ENCODE measurements at regions not wholly inside any gene's neighbourhood (a gene's known extent, or its start where the extent isn't known, plus 50 kb on each side); places are given as distances from the start of the nearest gene placed in this dataset.

GRCh38 chr3:177345049-177345972 lies 148.0 kb upstream of the TBL1XR1 start:
- no peak for TF ChIP-seq CTCF (IDR thresholded peaks at IDR 0.05)
- Histone ChIP-seq H3K27ac (peak overlapping the region; percentile 82), H3K36me3 (no peaks in the 10 kb centered on the region), H3K27me3 (no peaks in the 10 kb centered on the region), H3K9me3 (no peaks in the 10 kb centered on the region), H3K4me1 (ENCODE audit: control insufficient read depth in 1 of 2, insufficient read depth in 1 of 2, low read depth in 1 of 2, low read length in 1 of 2) (peaks cover 25 to 34% of the 10 kb centered on the region in 2 experiments), H3K4me3 (ENCODE audit: low read depth in 1 of 2, low read length in 1 of 2) (peak overlapping the region in 1 of 2 experiments; percentile 33)

- Histone ChIP-seq H3K27me3 (no peaks in the 10 kb centered on the region), H3K27ac (peak overlapping the region; percentile 82), H3K4me3 (ENCODE audit: low read depth in 1 of 2, low read length in 1 of 2) (no peak overlapping the region), H3K4me1 (ENCODE audit: control insufficient read depth in 1 of 2, insufficient read depth in 1 of 2, low read depth in 1 of 2, low read length in 1 of 2) (peaks cover 22 to 31% of the 10 kb centered on the region in 2 experiments), H3K36me3 (no peaks in the 10 kb centered on the region), H3K9me3 (no peaks in the 10 kb centered on the region)
- no peak for TF ChIP-seq CTCF (IDR thresholded peaks at IDR 0.05)
Measured at GRCh38 chr3:177345973-177346503, 148.8 kb upstream of the TBL1XR1 start.

- H3K4me1 ChIP-seq (ENCODE audit: control insufficient read depth in 1 of 2, insufficient read depth in 1 of 2, low read depth in 1 of 2, low read length in 1 of 2) = peaks cover 22 to 31% of the 10 kb centered on the region in 2 experiments
- no peaks in the 10 kb centered on the region for H3K27me3 ChIP-seq
- no peaks in the 10 kb centered on the region for H3K9me3 ChIP-seq
- H3K4me3 ChIP-seq (ENCODE audit: low read depth in 1 of 2, low read length in 1 of 2) = no peak overlapping the region
- TF ChIP-seq CTCF (IDR thresholded peaks at IDR 0.05) = no peak
- no peak overlapping the region for H3K27ac ChIP-seq
- H3K36me3 ChIP-seq = no peaks in the 10 kb centered on the region
Measured at GRCh38 chr3:177346878-177347277, 149.6 kb upstream of the TBL1XR1 start.

GRCh38 chr3:177347611-177348010 lies 150.3 kb upstream of the TBL1XR1 start:
- Histone ChIP-seq H3K27me3 (no peaks in the 10 kb centered on the region), H3K27ac (no peak overlapping the region), H3K4me1 (ENCODE audit: control insufficient read depth in 1 of 2, insufficient read depth in 1 of 2, low read depth in 1 of 2, low read length in 1 of 2) (peaks cover 23 to 24% of the 10 kb centered on the region in 2 experiments), H3K36me3 (no peaks in the 10 kb centered on the region), H3K9me3 (no peaks in the 10 kb centered on the region), H3K4me3 (ENCODE audit: low read depth in 1 of 2, low read length in 1 of 2) (no peak overlapping the region)
- TF ChIP-seq CTCF (IDR thresholded peaks at IDR 0.05) = no peak

GRCh38 chr3:177348974-177349373 lies 151.7 kb upstream of the TBL1XR1 start:
- TF ChIP-seq CTCF (IDR thresholded peaks at IDR 0.05) = no peak
- Histone ChIP-seq H3K4me1 (ENCODE audit: control insufficient read depth in 1 of 2, insufficient read depth in 1 of 2, low read depth in 1 of 2, low read length in 1 of 2) (peaks cover 36 to 37% of the 10 kb centered on the region in 2 experiments), H3K27me3 (no peaks in the 10 kb centered on the region), H3K27ac (no peak overlapping the region), H3K36me3 (no peaks in the 10 kb centered on the region), H3K9me3 (no peaks in the 10 kb centered on the region), H3K4me3 (ENCODE audit: low read depth in 1 of 2, low read length in 1 of 2) (no peak overlapping the region)
